Neural progenitor cell (in vitro differentiated cells): ENCODE measurements at regions not wholly inside any gene's neighbourhood (a gene's known extent, or its start where the extent isn't known, plus 50 kb on each side); places are given as distances from the start of the nearest gene placed in this dataset.

Experiments used
- DNase-seq: peaks from one replicate; pipeline ENCODE4 v3.0.0-alpha.2; 2016; ENCODE audit warnings: low spot score
- H2AFZ ChIP-seq: fragments of 200-600 bp; sonication (generic); replicated peaks from 2 replicates; pipeline ENCODE4 v1.6.1; 2016; ENCODE audit warnings: antibody characterized with exemption
- H3F3A ChIP-seq: fragments of 200-600 bp; sonication (generic); 2 replicates; pipeline ENCODE4 v1.6.1; 2016; ENCODE audit warnings: antibody characterized with exemption, low read depth
- H3K27ac ChIP-seq: fragments of 200-600 bp; sonication (generic); 2 replicates; pipeline ENCODE4 v1.5.1; 2016; ENCODE audit warnings: mild to moderate bottlenecking
- H3K27me3 ChIP-seq: fragments of 200-600 bp; sonication (generic); 2 replicates; pipeline ENCODE4 v1.6.1; 2016; ENCODE audit warnings: mild to moderate bottlenecking, moderate library complexity
- H3K36me3 ChIP-seq: fragments of 200-600 bp; sonication (generic); 2 replicates; pipeline ENCODE4 v1.5.1; 2016
- H3K4me1 ChIP-seq: fragments of 200-600 bp; sonication (generic); 2 replicates; pipeline ENCODE4 v1.6.1; 2016; ENCODE audit warnings: mixed run types
- H3K4me2 ChIP-seq: fragments of 200-600 bp; sonication (generic); 2 replicates; pipeline ENCODE4 v1.6.1; 2016
- H3K4me3 ChIP-seq: fragments of 200-600 bp; sonication (generic); 2 replicates; pipeline ENCODE4 v1.5.1; 2016
- H3K79me2 ChIP-seq: fragments of 200-600 bp; sonication (generic); 2 replicates; pipeline ENCODE4 v1.6.1; 2016; ENCODE audit warnings: low read depth
- H3K9ac ChIP-seq: fragments of 200-600 bp; sonication (generic); 2 replicates; pipeline ENCODE4 v1.6.1; 2016
- H3K9me3 ChIP-seq: fragments of 200-600 bp; sonication (generic); 2 replicates; pipeline ENCODE4 v1.5.1; 2016; ENCODE audit warnings: low read depth
- H4K20me1 ChIP-seq: fragments of 200-600 bp; sonication (generic); 2 replicates; pipeline ENCODE4 v1.6.1; 2016; ENCODE audit warnings: low read depth
- H3K27ac Mint-ChIP-seq: 3 replicates; pipeline ENCODE4 v1.8.0; 2021; ENCODE audit warnings: mixed read lengths
- H3K27me3 Mint-ChIP-seq: 2 replicates; pipeline ENCODE4 v1.8.0; 2022; ENCODE audit warnings: low read depth, mild to moderate bottlenecking, inconsistent platforms, moderate library complexity, mixed read lengths; ENCODE audit not compliant: insufficient read depth
- H3K36me3 Mint-ChIP-seq: 3 replicates; pipeline ENCODE4 v1.8.0; 2021; ENCODE audit warnings: mixed read lengths
- H3K4me1 Mint-ChIP-seq: 3 replicates; pipeline ENCODE4 v1.8.0; 2021; ENCODE audit warnings: mixed read lengths
- H3K4me3 Mint-ChIP-seq: 3 replicates; pipeline ENCODE4 v1.8.0; 2021; ENCODE audit warnings: mild to moderate bottlenecking, moderate library complexity, mixed read lengths
- H3K9me3 Mint-ChIP-seq: 3 replicates; pipeline ENCODE4 v1.8.0; 2020; ENCODE audit warnings: mixed read lengths
- EZH2 ChIP-seq: fragments of 200-600 bp; sonication (generic); IDR thresholded peaks from 2 replicates; pipeline ENCODE4 v1.6.1; 2017; ENCODE audit warnings: antibody characterized with exemption, mild to moderate bottlenecking, moderate library complexity
- EZH2phosphoT487 ChIP-seq: fragments of 200-600 bp; sonication (generic); IDR thresholded peaks from 2 replicates; pipeline ENCODE4 v1.6.1; 2017; ENCODE audit warnings: antibody characterized with exemption
- TF ChIP-seq, protein P1 (sequence below): fragments of 200-600 bp; sonication (generic); IDR thresholded peaks from 2 replicates; pipeline ENCODE4 v1.5.1; 2017; ENCODE audit warnings: antibody characterized with exemption, mild to moderate bottlenecking

DNA sequence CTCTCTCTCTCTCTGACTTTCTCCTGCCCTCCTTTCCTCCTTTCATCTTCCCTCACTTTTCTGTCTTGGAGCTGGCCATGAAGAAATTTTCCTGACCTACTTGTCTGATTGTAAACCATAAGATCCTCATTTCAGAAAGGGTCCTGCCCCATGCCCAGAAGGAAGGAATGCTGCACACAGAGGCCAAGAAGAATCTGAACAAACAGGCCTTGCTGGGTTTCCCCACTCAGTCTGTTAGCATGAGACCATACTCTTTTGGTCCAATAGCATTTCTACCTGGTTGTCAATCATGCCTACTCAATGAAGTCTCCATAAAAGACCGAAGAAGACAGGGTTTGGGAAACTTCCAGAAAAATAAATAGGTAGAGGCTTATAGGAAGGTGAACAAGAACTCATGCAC, 128.7 kb downstream of the MAB21L3 start:
- H3K79me2 ChIP-seq = no peaks in the 10 kb centered on the region
- Mint-ChIP-seq H3K4me3 (no peak overlapping the region), H3K27me3 (peaks cover under 1% of the 10 kb centered on the region), H3K9me3 (no peaks in the 10 kb centered on the region), H3K27ac (no peak overlapping the region), H3K4me1 (peaks cover 2% of the 10 kb centered on the region), H3K36me3 (no peaks in the 10 kb centered on the region)
- H3K4me1 ChIP-seq = no peaks in the 10 kb centered on the region
- no peaks in the 10 kb centered on the region for H3K36me3 ChIP-seq
- H3K4me3 ChIP-seq = no peak overlapping the region
- no peaks in the 10 kb centered on the region for H3K27me3 ChIP-seq
- no peaks in the 10 kb centered on the region for H3F3A ChIP-seq
- no peak overlapping the region for H3K4me2 ChIP-seq
- H3K27ac ChIP-seq = no peak overlapping the region
- H3K9ac ChIP-seq = no peak overlapping the region
- no peak for DNase-seq
- H4K20me1 ChIP-seq = no peaks in the 10 kb centered on the region
- no peaks in the 10 kb centered on the region for H3K9me3 ChIP-seq
- TF ChIP-seq, protein P1, sequence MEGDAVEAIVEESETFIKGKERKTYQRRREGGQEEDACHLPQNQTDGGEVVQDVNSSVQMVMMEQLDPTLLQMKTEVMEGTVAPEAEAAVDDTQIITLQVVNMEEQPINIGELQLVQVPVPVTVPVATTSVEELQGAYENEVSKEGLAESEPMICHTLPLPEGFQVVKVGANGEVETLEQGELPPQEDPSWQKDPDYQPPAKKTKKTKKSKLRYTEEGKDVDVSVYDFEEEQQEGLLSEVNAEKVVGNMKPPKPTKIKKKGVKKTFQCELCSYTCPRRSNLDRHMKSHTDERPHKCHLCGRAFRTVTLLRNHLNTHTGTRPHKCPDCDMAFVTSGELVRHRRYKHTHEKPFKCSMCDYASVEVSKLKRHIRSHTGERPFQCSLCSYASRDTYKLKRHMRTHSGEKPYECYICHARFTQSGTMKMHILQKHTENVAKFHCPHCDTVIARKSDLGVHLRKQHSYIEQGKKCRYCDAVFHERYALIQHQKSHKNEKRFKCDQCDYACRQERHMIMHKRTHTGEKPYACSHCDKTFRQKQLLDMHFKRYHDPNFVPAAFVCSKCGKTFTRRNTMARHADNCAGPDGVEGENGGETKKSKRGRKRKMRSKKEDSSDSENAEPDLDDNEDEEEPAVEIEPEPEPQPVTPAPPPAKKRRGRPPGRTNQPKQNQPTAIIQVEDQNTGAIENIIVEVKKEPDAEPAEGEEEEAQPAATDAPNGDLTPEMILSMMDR = no peak
- TF ChIP-seq EZH2 = no peak
- no peak for TF ChIP-seq EZH2phosphoT487
- no peak overlapping the region for H2AFZ ChIP-seq

GRCh38 chr1:116242741-116243140, 130.3 kb upstream of the ATP1A1 start:
- Histone ChIP-seq H3K4me3 (no peak overlapping the region), H4K20me1 (no peaks in the 10 kb centered on the region), H3K27me3 (no peaks in the 10 kb centered on the region), H3K4me2 (no peak overlapping the region), H3K27ac (no peak overlapping the region), H3F3A (no peaks in the 10 kb centered on the region), H3K36me3 (no peaks in the 10 kb centered on the region), H3K4me1 (no peaks in the 10 kb centered on the region), H3K9ac (no peak overlapping the region), H2AFZ (no peak overlapping the region), H3K79me2 (no peaks in the 10 kb centered on the region), H3K9me3 (no peaks in the 10 kb centered on the region)
- no peak for TF ChIP-seq EZH2
- no peak for DNase-seq
- Mint-ChIP-seq H3K27ac (no peak overlapping the region), H3K4me3 (no peak overlapping the region), H3K9me3 (no peaks in the 10 kb centered on the region), H3K36me3 (no peaks in the 10 kb centered on the region), H3K4me1 (peaks cover 2% of the 10 kb centered on the region), H3K27me3 (peaks cover 2% of the 10 kb centered on the region)

GRCh38 chr1:116243333-116244054, 129.6 kb upstream of the ATP1A1 start:
- no peak overlapping the region for H3K4me2 ChIP-seq
- no peak overlapping the region for H3K9ac ChIP-seq
- no peak overlapping the region for H3K4me3 Mint-ChIP-seq
- DNase-seq = no peak
- no peak overlapping the region for H3K4me3 ChIP-seq
- H3K27me3 ChIP-seq = no peaks in the 10 kb centered on the region
- no peaks in the 10 kb centered on the region for H3K36me3 ChIP-seq
- H3K27ac Mint-ChIP-seq = no peak overlapping the region
- H3F3A ChIP-seq = no peaks in the 10 kb centered on the region
- H3K27me3 Mint-ChIP-seq = peaks cover 2% of the 10 kb centered on the region
- no peaks in the 10 kb centered on the region for H3K79me2 ChIP-seq
- H3K9me3 Mint-ChIP-seq = no peaks in the 10 kb centered on the region
- H3K36me3 Mint-ChIP-seq = no peaks in the 10 kb centered on the region
- no peaks in the 10 kb centered on the region for H4K20me1 ChIP-seq
- no peak for TF ChIP-seq EZH2
- TF ChIP-seq, protein P1 = no peak
- TF ChIP-seq EZH2phosphoT487 = no peak
- H3K4me1 Mint-ChIP-seq = peaks cover 2% of the 10 kb centered on the region
- no peaks in the 10 kb centered on the region for H3K9me3 ChIP-seq
- no peak overlapping the region for H3K27ac ChIP-seq
- H3K4me1 ChIP-seq = no peaks in the 10 kb centered on the region
- H2AFZ ChIP-seq = peak overlapping the region; percentile 76

DNA sequence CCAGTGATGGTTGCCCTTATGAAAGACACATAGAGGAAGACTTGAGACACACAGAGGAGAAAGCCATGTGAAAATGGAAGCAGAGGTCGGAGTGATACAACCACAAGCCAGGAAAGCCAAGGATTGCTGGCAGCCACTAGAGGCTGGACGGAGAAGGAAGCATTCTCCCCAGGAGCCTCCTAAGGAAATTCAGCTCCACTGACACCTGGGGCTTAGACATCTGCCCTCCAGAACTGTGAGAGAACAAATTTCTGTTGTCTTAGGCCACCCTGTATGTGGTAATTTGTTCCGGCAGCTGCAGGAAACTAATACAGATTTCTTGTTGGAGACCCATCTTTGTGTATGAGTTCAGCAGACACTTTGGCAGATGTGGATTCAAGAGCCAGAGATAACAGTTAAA, 126.9 kb upstream of the ATP1A1 start:
- Histone ChIP-seq H3K36me3 (no peaks in the 10 kb centered on the region), H3K27ac (no peak overlapping the region), H3K9me3 (no peaks in the 10 kb centered on the region), H4K20me1 (no peaks in the 10 kb centered on the region), H3K79me2 (no peaks in the 10 kb centered on the region), H3F3A (no peaks in the 10 kb centered on the region), H2AFZ (no peak overlapping the region), H3K9ac (no peak overlapping the region), H3K4me3 (no peak overlapping the region), H3K27me3 (no peaks in the 10 kb centered on the region), H3K4me1 (no peaks in the 10 kb centered on the region), H3K4me2 (no peak overlapping the region)
- no peaks in the 10 kb centered on the region for H3K36me3 Mint-ChIP-seq
- peaks cover 2% of the 10 kb centered on the region for H3K4me1 Mint-ChIP-seq
- no peak overlapping the region for H3K27ac Mint-ChIP-seq
- no peak overlapping the region for H3K4me3 Mint-ChIP-seq
- TF ChIP-seq, protein P1 = no peak
- TF ChIP-seq EZH2phosphoT487 (no peak), EZH2 (no peak)
- H3K9me3 Mint-ChIP-seq = no peaks in the 10 kb centered on the region
- H3K27me3 Mint-ChIP-seq = peaks cover 2% of the 10 kb centered on the region
- DNase-seq = no peak
